ENCODE measurements at regions not wholly inside any gene's neighbourhood (a gene's known extent, or its start where the extent isn't known, plus 50 kb on each side); places are given as distances from the start of the nearest gene placed in this dataset.

GRCh38 chr1:109819906-109820305 lies 56.2 kb upstream of the EPS8L3 start:
- Mint-ChIP-seq H3K36me3 (ENCODE audit: insufficient read depth, unreplicated experiment) (peaks cover 7% of the 10 kb centered on the region), H3K27ac (ENCODE audit: low read depth, unreplicated experiment) (no peak overlapping the region), H3K4me1 (ENCODE audit: insufficient read depth, unreplicated experiment) (peaks cover 34% of the 10 kb centered on the region), H3K4me3 (ENCODE audit: unreplicated experiment) (no peak overlapping the region), H3K27me3 (ENCODE audit: insufficient read depth, unreplicated experiment) (no peaks in the 10 kb centered on the region), H3K9me3 (ENCODE audit: unreplicated experiment) (peaks cover 6% of the 10 kb centered on the region)
- BruUV-seq (replicated peaks), result no TSS peak
- ChIA-PET POLR2A (no interaction called here), CTCF (interaction anchor here (0.5 to 0.6 kb wide), 2 partner anchors 23 to 43 kb away, joined by 3 to 4 read pairs; no protein-coding TSS in a partner anchor)
- intact Hi-C loops (cut with micrococcal nuclease), result no loop called here
- TF ChIP-seq, protein P1, sequence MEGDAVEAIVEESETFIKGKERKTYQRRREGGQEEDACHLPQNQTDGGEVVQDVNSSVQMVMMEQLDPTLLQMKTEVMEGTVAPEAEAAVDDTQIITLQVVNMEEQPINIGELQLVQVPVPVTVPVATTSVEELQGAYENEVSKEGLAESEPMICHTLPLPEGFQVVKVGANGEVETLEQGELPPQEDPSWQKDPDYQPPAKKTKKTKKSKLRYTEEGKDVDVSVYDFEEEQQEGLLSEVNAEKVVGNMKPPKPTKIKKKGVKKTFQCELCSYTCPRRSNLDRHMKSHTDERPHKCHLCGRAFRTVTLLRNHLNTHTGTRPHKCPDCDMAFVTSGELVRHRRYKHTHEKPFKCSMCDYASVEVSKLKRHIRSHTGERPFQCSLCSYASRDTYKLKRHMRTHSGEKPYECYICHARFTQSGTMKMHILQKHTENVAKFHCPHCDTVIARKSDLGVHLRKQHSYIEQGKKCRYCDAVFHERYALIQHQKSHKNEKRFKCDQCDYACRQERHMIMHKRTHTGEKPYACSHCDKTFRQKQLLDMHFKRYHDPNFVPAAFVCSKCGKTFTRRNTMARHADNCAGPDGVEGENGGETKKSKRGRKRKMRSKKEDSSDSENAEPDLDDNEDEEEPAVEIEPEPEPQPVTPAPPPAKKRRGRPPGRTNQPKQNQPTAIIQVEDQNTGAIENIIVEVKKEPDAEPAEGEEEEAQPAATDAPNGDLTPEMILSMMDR (IDR thresholded peaks at IDR 0.05; ENCODE audit: unreplicated experiment), result no peak
- no peak for DNase-seq (ENCODE audit: unreplicated experiment)

DNA sequence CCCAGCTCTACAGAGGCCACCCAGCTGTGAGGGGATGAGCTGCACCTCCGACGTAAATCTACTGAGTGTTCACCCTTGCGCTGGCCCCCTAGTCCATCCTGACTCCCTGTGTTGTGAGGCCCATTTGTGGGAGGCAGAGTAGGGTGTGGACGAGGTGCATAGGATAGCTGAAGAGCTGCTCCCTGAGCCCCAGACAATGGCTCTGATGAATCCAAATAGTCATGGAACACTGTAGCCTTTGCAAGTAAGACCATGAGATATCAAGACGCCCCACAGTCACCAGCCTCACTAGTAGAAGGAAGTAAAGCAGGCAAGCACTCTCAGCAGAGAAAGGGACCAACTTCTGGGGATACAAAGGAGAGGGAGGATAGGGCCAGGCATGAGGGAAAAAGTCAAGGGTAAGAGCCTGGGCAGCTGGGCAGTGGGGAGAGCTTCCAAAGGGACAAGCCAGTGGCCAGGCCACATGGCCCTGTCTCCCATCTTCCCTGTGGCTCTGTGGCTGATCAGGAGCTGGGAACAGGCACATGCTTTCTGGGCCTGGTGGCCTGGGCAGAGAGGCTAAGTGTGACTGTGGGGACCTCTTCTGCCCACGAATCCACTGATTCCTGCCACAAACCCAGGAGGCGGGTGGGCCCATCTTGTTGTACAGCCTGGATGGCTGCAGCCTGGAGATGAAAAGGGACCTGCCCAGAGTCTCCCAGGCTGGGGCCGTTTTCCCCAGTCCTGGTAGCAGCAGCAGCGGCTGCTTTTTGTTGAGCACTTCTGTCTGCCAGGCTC lies 55.5 kb upstream of the EPS8L3 start:
- no peak overlapping the region for H3K4me3 Mint-ChIP-seq (ENCODE audit: unreplicated experiment)
- CTCF ChIA-PET, result interaction anchor here (0.7 to 1.0 kb wide), 2 partner anchors 234 to 325 kb away, joined by 3 read pairs; partner anchors contain the start of gene CYB561D1

GRCh38 chr1:109818271-109818987 lies 54.7 kb upstream of the EPS8L3 start:
- intact Hi-C loops (cut with micrococcal nuclease), result no loop called here
- TF ChIP-seq, protein P1 (IDR thresholded peaks at IDR 0.05; ENCODE audit: unreplicated experiment), result no peak
- Mint-ChIP-seq H3K36me3 (ENCODE audit: insufficient read depth, unreplicated experiment) (peaks cover 7% of the 10 kb centered on the region), H3K4me3 (ENCODE audit: unreplicated experiment) (no peak overlapping the region), H3K27me3 (ENCODE audit: insufficient read depth, unreplicated experiment) (no peaks in the 10 kb centered on the region), H3K9me3 (ENCODE audit: unreplicated experiment) (peaks cover 6% of the 10 kb centered on the region), H3K4me1 (ENCODE audit: insufficient read depth, unreplicated experiment) (peaks cover 26% of the 10 kb centered on the region), H3K27ac (ENCODE audit: low read depth, unreplicated experiment) (no peak overlapping the region)
- no peak for DNase-seq (ENCODE audit: unreplicated experiment)
- BruUV-seq (replicated peaks), result no TSS peak
- POLR2A ChIA-PET, result interaction anchor here (0.7 kb wide), 1 partner anchor 17 kb away, joined by 3 read pairs; no protein-coding TSS in a partner anchor
- CTCF ChIA-PET, result interaction anchor here (0.7 to 1.0 kb wide), 2 partner anchors 233 to 324 kb away, joined by 3 read pairs; partner anchors contain the start of gene CYB561D1

More for the DNA sequence above, 55.5 kb upstream of the EPS8L3 start:
- Mint-ChIP-seq H3K27ac (ENCODE audit: low read depth, unreplicated experiment) (no peak overlapping the region), H3K36me3 (ENCODE audit: insufficient read depth, unreplicated experiment) (peaks cover 7% of the 10 kb centered on the region), H3K4me1 (ENCODE audit: insufficient read depth, unreplicated experiment) (peaks cover 31% of the 10 kb centered on the region), H3K27me3 (ENCODE audit: insufficient read depth, unreplicated experiment) (no peaks in the 10 kb centered on the region), H3K9me3 (ENCODE audit: unreplicated experiment) (peaks cover 6% of the 10 kb centered on the region)
- no TSS peak for BruUV-seq (replicated peaks)
- DNase-seq (ENCODE audit: unreplicated experiment), result no peak
- TF ChIP-seq, protein P1 (IDR thresholded peaks at IDR 0.05; ENCODE audit: unreplicated experiment), result no peak
- intact Hi-C loops (cut with micrococcal nuclease), result no loop called here
- POLR2A ChIA-PET, result no interaction called here

GRCh38 chr1:109817881-109818270 lies 54.2 kb upstream of the EPS8L3 start:
- ChIA-PET POLR2A (interaction anchor here (0.7 kb wide), 1 partner anchor 16 kb away, joined by 3 read pairs; no protein-coding TSS in a partner anchor), CTCF (interaction anchor here (1.0 kb wide), 1 partner anchor 233 kb away, joined by 3 read pairs; no protein-coding TSS in a partner anchor)
- Mint-ChIP-seq H3K27ac (ENCODE audit: low read depth, unreplicated experiment) (no peak overlapping the region), H3K9me3 (ENCODE audit: unreplicated experiment) (peaks cover 6% of the 10 kb centered on the region), H3K36me3 (ENCODE audit: insufficient read depth, unreplicated experiment) (peaks cover 6% of the 10 kb centered on the region), H3K27me3 (ENCODE audit: insufficient read depth, unreplicated experiment) (no peaks in the 10 kb centered on the region), H3K4me3 (ENCODE audit: unreplicated experiment) (no peak overlapping the region), H3K4me1 (ENCODE audit: insufficient read depth, unreplicated experiment) (peaks cover 23% of the 10 kb centered on the region)
- BruUV-seq (replicated peaks), result no TSS peak
- intact Hi-C loops (cut with micrococcal nuclease), result no loop called here
- no peak for DNase-seq (ENCODE audit: unreplicated experiment)
- TF ChIP-seq, protein P1 (IDR thresholded peaks at IDR 0.05; ENCODE audit: unreplicated experiment), result no peak
